Amygdala (tissue), 56 donors: ENCODE measurements at regions not wholly inside any gene's neighbourhood (a gene's known extent, or its start where the extent isn't known, plus 50 kb on each side); places are given as distances from the start of the nearest gene placed in this dataset.

Experiments
- DNase-seq, 56 donors: peaks; one replicate each; lab custom pipeline; 2025; lab: John Stamatoyannopoulos, UW

DNA sequence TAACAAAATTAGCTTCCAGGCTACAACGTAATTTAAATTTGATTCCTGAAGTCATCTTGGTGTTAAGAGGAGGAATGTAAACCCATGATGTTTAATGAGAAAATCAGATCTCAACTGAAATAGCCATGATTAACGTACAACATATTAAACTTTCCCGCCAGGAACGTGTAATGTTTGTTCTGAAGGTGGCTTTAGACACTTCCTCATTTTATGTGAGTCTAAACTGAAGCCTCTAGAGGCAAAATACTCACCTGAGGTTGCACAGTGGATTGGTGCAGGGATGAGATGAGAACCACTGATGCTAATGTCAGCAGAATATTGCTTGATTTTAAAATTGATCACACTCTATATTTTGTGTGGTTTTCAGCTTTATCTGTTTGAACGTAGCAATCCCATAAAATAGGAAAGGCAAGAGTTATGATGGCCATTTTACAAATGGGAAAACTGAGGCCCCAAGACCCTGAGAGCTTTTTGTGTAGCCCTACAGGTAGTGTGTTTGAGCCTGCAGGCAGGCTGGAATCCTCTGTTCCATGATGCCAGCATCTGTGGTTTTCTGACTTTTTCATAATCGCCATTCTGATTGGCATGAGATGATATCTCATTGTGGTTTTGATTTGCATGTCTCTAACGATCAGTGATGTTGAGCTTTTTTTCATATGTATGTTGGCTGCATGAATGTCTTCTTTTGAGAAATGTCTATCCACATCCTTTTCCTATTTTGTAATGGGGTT is 243.7 kb upstream of the BMPER start:
- DNase-seq, result no peak

DNA sequence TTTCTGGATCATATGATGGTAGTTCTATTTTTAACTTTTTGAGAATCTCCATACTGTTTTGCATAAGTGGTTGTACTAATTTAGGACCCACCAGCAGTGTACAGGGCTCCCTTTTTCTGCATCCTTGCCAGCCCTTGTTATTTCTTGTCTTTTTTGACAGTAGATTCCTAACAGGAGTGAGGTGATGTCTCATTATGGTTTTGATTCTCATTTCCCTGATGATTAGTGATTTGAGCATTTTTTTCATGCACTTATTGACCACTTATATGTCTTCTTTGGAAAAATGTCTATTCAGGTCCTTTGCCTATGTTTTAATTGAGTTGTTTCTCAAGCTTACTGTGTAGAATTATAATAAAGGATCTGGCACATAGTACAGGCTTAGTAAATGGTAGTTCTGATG is 238.8 kb upstream of the BMPER start:
- no peak for DNase-seq

DNA sequence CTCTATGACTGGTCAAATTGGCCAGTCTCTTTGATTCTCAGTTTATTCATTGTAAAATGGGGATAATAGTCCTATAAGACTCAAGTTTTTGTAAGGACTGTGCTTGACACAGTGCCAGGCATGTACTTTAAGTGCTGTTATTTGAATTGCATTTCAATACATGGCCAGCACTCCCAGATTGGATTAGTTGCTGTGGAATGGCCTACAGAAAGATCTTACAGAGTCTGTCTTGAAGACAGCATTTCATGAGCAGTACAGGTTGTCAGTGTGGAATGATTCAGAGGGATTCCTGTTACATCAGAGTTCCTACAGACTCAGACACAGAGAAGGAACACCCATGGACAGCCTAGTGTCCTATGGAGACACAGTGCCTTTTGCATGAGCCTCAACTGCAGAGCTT is 238.1 kb upstream of the BMPER start:
- DNase-seq, result no peak

DNA sequence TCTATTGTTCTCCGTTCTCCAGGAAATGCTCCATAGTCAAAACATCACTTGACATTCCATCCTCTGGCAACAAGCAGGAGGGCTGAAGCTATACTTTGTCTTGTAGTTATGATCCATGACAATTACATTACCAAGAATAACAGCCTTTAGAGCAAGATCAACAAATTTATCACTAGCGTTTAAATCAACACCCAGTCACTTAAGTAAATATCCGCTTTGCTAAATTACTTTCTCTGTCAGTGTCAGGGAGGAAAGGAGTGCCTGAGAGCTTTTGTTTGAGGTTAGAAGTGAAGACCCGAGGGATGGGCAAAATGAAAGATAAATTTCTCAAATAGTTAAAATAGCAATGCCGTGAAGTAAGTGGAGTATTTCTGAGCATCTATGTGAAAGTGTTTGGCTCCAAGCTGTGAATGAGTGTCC is 236.1 kb upstream of the BMPER start:
- no peak for DNase-seq

DNA sequence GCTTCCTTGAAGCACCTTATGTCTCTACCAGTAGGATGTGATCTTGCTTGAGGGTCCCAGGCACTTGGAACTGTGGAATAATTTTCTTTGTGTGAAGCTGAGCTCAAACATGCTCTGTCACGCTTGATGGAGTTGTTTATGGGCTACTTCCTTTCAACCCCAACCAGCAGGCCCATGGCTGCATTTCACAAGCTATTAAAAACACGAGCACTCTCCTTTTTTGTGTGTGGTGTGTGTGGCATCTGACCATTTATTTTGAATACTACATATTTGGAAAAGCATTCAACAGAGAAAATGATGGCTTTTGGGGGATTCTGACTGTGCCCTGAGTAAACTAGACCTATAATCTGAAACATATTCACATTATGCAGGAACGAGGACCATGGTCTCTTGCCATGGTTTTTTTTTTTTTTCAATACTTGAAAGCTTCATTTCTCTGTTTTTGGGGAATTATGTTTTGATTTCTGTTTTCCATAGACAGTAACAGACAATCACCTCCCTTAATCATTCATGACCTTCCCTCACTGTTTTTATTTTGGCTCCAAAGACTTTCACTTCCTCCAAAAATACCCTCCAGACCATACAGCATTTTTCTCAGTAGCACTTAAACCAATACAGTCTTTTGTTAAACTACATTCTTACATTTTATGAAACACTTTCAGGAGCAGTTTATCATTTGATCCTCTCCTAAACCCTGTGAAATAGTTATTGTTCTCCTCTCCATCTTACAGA is 233.6 kb upstream of the BMPER start:
- no peak for DNase-seq

DNA sequence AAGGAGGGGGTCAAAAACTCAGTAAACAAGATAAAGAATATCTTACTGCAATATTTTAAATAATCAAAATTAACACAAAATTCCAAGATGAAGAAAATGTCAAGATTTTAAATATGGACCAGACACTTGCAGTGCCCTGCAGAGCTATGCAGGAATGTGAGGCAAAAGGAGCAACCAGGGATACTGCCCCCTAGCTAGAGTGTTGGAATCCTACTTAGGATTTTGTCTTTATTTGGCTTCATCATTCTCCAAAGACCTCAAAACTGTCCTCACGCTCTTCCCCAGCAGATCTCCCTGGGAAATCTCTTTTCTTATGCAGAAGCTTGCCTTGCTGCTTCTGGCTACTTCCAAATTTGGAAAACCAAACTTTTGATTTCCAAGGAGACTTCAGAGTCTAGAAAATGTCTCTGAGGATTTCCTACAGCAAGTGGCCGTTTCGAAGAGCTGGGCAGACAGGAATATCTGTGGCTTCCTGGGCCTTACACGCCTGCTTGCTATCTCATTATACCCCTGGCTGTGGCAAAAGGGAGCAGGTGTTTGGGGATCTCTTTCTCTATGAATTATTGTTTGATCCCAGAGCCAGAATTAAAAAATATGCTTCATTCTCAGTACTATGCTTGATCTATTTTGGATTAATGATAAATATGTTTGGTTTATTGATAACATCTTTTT is 232.2 kb upstream of the BMPER start:
- no peak for DNase-seq

DNA sequence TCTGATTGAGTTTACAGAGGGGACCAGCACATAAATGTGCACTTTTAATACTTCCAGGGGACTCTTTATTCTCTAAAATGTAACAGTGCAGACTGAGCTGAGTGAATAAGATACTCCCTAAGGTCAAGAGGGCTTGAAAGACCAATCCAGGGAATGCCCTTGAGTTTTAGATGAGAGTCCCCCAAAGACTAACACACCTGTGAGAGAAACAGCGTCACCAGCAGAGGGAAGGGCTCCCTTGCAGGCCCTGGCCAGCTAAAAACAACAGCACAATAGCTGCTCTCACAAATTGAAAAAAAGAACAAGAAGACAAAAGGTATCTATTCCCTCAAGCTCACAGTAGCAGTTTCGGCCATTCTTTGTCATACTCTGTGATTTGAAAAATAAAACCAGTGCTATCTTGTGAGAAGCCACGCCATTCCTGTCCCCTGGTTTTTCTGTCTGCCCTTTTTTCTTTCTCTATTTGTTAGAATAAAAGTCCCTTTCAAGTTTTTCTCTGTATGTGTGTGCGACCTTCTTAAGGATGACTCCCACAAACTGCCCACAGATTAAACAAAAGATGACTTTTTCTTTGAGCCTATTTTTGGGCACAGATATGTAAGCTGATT is 230.4 kb upstream of the BMPER start:
- DNase-seq, result no peak

DNA sequence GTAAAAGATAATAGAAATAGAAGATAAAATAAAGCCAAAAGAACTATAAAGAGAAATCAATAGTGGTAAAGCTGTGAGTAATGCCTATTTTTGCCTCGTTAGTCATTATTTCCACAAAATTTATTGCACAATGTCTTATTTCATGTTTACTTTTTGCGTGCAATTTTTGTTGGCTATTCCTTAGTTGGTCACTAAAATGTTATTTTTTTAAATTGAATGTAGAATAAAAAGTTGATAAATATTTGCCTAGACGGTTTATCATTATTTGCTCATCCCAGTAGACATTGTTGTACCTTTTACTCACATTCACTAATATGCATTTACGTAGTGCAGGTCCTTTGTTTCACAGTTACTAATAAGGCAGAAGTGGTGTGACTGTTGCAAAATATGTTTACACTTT is 227.8 kb upstream of the BMPER start:
- no peak for DNase-seq

DNA sequence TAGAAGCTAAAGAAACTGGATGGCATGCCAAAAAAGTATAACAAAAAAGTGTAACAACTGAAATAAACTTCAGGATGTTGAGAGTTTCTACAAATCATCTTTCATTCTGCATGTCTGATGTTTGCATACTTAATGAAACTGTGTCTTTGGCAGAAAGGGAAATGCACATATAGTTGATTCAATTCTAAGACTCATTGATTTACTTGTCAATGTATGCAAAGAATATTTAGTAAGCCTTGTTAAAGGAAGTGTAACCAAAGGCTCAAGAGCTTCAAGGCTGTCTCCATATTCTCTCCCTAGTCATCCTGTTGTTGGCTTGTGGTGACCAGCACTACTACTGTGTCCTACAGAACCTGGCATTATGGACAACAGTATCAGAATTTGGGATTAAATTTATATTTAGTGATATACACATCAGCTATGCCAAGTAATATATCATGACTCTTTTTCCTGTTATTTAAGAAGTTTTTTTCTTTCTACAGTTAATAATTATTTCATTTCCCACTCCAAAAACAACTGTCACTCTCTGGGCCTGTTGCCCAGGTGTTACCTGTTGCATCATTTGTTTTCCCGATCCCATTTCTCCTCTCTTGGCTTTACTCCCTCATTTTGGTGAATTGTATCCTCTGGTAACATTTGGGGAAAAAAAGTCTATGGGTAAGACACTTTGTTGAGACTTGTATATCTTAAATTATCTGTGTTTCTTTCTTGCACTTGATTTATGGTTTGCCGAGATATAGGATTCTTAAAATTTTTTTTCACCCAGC is 226.6 kb upstream of the BMPER start:
- DNase-seq, result no peak

DNA sequence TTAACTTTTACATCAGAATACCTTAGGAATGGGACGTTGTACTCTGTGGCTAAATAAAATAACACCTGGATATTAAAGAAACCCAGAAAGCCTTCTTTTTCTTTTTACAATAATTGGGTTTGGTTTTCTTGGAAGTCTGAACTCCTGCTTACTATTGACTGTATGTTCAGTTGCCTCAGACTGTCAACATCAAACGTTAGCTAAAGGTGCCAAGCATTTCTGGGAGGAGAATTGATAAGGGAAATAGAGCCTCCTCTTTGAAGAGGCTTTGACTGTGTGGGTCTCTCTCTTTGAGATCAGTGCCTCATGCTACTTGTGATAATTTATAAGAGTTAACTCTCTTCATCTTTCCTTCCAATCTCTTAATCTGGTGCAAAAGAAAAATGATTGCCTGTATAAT is 224.7 kb upstream of the BMPER start:
- DNase-seq, result no peak

DNA sequence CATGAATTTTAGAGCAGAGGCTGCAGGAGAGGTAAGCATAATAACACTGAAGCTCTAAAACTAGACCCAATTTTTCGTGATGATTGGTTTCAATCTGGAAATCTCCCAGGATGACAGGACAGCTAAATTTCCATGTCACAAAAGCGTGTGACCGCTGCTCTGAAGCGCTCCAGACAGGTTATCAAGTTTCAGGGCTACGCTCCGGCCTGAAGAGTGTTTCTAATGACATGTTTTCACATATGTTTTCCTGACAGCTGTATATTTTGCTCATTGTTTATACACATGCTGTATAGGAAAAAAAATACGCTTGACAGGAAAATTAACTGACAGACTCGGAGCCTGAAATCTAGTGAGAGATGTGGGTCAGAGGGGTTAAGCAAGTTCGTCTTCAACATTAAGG is 219.8 kb upstream of the BMPER start:
- DNase-seq, result no peak

DNA sequence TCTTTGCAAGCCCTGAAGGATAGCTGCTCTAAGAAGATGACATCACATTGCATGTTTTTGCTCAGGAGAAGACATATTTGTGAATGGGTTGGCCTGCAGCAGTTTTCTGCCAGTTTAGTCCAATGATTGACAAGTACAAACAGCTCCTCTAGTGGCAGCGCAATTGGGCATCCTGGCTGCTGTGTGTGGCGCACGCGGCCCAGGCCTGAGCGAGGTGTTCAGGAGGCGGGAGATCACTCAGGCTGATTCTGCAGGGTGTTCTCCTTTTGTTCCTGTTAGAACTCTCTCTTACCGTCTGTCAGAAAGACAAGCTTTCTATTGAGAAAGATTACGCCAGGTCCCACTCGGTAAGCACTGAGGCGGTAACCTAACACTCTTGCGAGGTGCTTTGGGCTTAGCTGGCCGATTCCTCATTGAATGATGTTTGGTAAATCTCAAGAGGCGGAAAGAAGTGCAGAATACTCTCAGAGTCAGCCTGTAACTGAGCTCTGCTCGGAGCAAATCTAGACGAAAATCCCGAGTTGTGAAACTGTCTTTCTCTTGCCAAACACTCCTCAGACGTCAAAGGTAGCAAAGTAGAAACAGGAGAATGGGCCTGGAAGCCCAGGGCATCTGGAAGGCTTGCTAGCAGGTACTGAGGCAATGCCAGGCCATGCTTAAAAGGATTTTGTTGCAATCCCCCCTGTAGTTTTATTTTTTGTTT is 219.2 kb upstream of the BMPER start:
- DNase-seq, result no peak

DNA sequence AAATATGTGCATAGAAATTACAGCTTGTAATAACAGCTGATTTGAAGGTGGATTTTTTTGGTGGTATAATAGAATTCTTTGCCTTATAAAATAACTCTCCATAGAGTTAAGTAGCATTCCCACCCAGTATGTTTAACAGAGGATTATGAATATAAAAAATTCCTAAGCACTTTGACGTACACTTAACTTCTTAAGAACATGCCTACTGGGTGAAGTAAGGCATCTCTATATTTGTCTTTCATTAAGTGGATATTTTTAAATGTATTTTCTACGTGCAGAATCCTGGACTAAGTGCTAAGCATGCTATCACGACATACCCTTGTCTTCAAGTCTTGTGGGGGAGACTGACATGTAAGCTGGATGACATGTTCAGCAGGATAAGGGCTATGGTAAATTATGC is 217.7 kb upstream of the BMPER start:
- no peak for DNase-seq

DNA sequence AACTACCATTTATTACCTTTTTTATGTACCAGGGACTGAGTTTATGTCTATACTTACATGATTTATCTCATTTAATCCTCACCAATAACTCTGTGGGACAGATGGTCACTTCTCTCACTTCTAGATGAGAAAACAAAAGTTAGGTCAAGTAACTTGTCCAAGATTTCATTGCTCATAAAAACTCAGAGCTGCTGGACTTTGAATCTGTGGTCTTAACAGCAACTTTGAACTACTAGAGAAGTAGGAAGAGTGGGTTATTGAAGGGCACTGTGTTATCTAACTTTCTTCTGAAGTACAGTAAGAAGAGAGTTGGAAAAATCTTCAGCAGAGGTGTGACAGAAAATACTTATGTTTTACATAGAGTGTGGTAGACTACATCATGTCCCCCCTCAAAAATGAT is 214.2 kb upstream of the BMPER start:
- DNase-seq, result no peak

DNA sequence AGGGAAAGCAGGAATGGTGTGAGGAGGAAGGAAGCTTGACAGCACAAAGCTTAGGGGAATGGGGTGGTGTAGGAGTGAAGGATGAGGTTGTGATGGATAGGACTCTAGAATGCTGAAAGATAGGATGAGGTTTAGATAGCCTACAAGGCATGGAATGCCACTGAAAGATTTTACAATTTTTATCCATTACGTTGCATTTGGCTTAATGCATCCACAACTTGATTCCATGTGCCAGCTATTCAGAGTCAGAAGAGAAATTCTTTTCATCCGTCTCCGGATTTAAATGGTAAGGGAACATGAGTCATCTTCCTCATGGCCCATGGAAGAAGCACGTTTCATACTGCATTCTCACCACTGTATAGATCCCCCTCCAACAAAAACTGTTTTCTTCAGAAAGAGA is 212.4 kb upstream of the BMPER start:
- no peak for DNase-seq

DNA sequence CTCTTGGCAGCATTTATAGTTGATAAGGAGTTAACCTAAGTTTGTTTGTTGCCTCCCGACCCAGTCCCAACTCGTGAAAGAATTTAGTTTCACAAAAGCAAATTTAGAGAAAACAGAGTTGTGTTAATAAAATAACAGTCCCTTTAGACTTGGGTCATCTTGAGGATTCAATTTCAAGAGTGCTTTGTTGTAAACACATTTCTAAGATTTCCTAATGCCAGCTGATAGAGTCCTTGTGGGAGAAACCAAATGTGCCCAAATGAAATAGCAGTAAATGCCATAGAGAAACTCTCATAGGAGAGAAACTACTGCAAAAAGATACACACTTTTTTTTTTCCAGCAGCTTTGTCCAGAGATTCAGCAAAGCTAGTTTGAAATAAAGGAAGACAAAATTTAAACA is 211.3 kb upstream of the BMPER start:
- no peak for DNase-seq

DNA sequence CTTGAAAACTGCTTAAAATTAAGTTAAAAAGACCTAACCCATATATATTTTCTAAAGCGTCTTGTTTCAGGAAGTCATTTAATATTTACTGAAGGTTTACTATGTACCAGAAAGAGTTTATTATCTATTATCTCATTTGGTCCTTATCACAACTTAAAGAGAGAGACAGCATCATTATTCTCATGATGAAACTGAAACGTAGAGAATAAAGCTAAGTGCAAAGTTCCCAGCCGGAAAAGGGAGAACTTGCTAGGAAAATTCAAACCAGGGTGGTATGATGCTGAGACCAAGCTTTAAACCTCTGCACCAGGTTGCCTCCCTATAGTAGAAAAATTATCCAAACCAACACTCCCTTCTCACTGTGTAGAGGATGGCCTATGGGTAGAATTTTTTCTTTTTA is 207.7 kb upstream of the BMPER start:
- no peak for DNase-seq

DNA sequence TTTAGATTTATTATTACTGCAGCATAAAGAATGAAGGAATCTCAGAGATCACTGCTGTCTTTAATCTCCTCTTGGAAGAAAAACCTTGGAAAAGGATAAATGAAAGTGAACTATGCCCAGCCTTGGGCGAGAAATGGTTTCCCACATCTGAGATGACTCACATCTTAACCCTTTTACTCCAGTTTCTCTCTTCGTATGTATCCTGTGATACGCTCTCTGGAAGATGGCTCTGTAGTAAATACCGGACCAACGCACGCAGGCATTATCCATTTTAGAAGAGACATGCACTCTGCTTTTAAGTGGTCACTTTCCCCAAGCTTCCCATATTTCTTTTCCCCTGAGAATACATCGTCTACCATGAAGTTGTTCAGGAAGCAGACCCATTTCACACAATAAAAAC is 207.3 kb upstream of the BMPER start:
- no peak for DNase-seq

DNA sequence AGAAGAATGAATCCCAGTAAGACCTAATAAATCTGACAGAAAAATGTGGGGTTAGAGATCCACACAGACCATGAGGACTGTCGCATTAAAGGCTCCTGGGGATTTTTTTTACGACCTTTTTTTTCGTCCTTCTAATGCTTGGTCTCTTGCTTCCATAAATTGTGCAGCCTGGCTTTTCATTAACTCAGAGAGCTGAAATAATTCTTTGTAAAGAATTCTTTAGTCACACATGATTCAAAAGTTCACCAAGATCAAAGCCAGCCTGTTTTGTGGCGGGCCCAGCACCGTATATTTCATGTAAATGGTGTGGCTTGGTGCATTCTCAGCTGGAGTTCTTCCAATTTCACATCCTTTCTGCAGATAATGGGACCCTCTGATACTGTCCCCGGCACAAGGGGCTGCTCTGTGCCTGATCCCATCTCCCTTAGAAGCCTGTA is 206.6 kb upstream of the BMPER start:
- DNase-seq, result no peak
